ENCODE measurements at regions not wholly inside any gene's neighbourhood (a gene's known extent, or its start where the extent isn't known, plus 50 kb on each side); places are given as distances from the start of the nearest gene placed in this dataset.

DNA sequence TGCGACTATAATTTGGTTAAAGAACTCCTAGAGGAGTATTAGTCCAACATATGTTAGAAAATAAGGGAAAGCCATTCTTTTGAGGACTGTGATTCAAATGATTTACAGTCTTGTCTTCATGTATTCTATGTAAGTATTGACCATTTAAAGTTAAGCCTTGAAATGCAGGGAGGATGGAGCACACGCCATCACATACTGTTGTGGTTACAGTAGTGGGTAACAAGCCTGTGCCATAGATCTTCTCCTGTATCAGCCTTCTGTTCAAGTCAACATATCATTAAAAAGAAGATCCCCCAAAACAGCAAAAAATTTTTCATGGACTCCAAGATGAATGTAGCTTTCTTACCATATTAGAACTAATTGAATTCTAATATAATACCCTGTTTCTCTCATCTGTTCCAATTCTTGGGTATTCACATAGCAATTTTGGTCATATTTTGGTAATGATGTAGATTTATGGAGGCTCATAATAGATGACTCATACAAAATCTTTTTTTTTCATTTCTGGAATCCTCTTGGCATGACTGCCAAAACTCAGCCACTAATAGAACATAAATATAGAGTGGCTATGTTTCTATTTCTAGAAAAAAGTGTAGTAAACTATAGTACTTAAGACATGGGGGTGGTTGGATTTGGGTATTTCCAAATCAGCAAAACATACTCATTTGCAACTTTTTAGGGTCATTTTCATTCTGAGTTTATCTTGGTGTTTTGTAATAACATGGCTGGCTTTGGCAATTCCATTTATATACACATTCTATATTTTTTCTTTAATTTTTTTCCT is 413.5 kb downstream of the BCKDHB start:
- no peak for TF ChIP-seq CTCF (IDR thresholded peaks at IDR 0.05)
- no peak for TF ChIP-seq EP300 (IDR thresholded peaks at IDR 0.05)
- TF ChIP-seq, protein P1, sequence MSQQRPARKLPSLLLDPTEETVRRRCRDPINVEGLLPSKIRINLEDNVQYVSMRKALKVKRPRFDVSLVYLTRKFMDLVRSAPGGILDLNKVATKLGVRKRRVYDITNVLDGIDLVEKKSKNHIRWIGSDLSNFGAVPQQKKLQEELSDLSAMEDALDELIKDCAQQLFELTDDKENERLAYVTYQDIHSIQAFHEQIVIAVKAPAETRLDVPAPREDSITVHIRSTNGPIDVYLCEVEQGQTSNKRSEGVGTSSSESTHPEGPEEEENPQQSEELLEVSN (IDR thresholded peaks at IDR 0.05; ENCODE audit: borderline replicate concordance, low read depth): no peak
- TF ChIP-seq EHMT2 (IDR thresholded peaks at IDR 0.05; ENCODE audit: low read depth): no peak
- no peak for TF ChIP-seq RAD21 (conservative IDR thresholded peaks at IDR 0.05 in 1 of 2, IDR thresholded peaks at IDR 0.05 in 1 of 2)
- no peak for TF ChIP-seq RCOR1 (IDR thresholded peaks at IDR 0.05; ENCODE audit: low read depth, low read length)
- no peak for TF ChIP-seq SREBF2 (IDR thresholded peaks at IDR 0.05)
